ENCODE measurements at regions not wholly inside any gene's neighbourhood (a gene's known extent, or its start where the extent isn't known, plus 50 kb on each side); places are given as distances from the start of the nearest gene placed in this dataset.

DNA sequence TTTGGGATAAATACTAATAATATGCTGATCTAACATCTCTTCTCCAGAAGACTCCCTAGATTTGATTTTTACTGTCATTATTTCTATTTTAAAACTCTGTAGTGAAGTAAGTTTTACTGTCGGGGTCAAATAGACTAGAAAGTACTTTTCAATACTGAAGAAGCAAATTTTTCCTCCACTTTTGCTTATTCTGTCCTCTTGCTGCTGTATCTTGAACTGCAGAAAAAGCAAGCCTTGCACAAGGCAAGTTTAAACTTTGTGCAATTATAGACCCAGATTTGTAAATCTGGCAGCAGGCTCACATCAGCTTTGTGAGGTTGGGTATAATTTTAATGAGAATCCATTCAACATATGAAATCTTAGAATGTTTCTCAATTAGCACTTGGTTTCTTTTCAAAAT, 151.1 kb upstream of the ETS2 start:
- no peak for DNase-seq (ENCODE audit: low read depth, low spot score)

- no peak for DNase-seq (ENCODE audit: low read depth, low spot score)
These were observed 147.2 kb upstream of the ETS2 start for GRCh38 chr21:38658511-38658910.

- DNase-seq (ENCODE audit: low read depth, low spot score), result no peak
These were observed 145.8 kb upstream of the ETS2 start for GRCh38 chr21:38659936-38660332.

- DNase-seq (ENCODE audit: low read depth, low spot score), result no peak
These were observed 145.2 kb upstream of the ETS2 start for GRCh38 chr21:38660333-38661196.

- no peak for DNase-seq (ENCODE audit: low read depth, low spot score)
These were observed 144.4 kb upstream of the ETS2 start for GRCh38 chr21:38661197-38661871.

DNA sequence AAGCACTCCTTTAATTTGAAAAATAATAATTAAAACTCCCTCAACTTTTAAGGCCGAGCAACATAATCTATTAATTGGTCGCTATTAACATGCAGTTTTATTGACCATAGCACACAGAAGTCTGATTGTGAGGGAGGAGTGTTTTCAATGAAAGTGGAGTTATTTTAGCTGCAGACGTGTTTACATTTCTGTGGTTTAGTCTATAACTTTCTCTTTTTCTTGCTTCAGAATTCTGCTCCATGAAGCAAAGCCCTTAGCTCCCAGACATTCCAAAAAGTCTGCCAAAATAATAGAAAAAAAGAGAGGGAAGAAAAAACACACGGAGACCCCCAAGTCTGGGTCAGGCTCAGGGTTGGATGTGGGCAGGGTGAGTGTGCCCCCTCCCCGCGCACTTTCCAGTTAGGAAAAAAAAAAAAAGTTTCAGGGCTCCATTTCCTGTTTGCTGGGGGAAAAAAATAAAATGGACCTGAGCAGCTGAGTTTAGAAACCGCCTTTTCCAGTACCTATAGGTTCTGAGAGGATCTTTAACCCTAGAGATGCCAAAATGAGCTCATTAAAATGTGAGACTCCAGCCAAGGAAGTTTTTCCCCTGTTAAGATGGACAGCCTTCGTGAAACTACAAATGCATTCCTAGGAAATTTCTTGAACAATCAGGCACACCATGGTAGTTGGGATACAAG, 143.7 kb upstream of the ETS2 start:
- DNase-seq (ENCODE audit: low read depth, low spot score), result no peak

DNA sequence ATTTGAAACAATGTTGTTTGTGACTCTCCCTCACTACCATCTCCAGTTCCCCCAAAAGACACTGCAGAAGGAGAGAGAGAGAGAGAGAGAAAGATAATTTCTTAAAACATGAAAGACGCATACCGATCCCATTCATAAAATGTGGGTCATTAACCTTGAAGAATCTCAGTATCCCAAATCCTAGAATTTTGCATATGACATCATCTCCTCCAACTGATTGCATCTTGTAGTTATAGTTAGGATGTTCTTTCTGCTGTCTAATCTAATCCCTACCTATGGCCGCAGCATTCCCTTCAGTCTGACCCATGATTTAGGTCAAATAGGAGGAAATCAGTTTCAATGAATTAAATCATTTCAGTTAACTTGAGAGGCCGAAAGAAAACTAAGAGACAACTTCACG, 142.4 kb upstream of the ETS2 start:
- no peak for DNase-seq (ENCODE audit: low read depth, low spot score)

GRCh38 chr21:38664315-38664714, 141.4 kb upstream of the ETS2 start:
- DNase-seq (ENCODE audit: low read depth, low spot score), result no peak

- DNase-seq (ENCODE audit: low read depth, low spot score), result no peak
These were observed 140.9 kb upstream of the ETS2 start for GRCh38 chr21:38664841-38665240.

GRCh38 chr21:38667291-38667870, 138.3 kb upstream of the ETS2 start:
- no peak for DNase-seq (ENCODE audit: low read depth, low spot score)

DNA sequence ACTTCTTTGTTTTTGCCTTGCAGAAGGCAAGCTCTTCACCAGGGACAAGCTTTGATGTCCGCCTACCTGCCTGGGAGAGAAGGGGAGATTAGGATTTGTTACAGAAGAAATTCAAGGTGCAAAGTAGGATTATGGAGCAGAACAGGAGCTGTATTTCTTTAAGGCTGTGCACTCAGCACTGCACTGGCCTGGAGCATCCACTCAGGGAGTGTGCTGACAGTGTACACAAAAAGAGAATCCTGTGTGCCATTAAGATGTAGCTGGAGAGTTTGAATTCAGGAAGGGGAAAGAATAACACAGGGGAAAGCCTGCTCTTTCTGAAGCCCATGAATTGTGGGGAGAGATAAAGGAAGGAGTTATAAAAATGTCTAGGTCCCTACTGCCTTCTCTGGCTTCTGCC, 137.7 kb upstream of the ETS2 start:
- no peak for DNase-seq (ENCODE audit: low read depth, low spot score)

- DNase-seq (ENCODE audit: low read depth, low spot score), result no peak
These were observed 137.2 kb upstream of the ETS2 start for GRCh38 chr21:38668541-38668940.

- DNase-seq (ENCODE audit: low read depth, low spot score), result no peak
These were observed 136.5 kb upstream of the ETS2 start for GRCh38 chr21:38669186-38669585.

DNA sequence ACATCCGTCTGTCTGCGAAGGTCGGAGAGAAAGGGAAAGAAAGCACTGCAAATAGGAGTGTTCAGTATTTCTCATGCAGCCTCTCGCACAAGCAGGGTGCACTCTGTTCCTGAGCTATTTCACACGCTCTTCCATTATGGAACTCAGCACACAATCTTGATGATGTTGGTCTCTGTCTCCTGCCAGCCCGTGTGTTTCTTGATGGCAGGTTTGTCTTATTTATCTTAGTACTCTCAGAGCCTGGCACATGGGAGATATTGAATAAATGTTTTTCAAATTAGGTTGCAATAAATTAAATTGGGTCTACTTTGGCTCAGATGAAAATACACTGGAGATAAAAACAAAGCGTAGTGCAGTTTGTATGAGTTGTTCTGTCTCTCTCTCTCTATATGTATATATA, 134.9 kb upstream of the ETS2 start:
- DNase-seq (ENCODE audit: low read depth, low spot score), result no peak

DNA sequence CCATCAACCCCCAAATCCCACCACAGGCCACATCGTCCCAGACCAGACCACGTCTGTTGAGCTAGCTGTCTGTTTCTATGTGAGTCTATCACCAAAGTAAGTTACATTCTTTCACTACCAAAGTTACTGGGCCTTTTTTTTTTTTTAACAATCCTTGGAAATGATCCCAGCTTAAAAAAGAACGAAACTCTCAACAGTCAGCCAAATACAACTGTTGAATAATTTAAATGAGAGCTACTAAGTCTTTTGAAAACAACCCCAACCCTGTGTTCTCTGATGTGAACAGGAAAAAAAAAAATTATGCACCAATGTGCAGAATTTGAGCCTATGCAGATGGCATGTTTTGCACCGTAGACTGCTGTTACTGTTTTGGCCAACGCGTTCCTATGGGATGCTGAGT, 134.0 kb upstream of the ETS2 start:
- no peak for DNase-seq (ENCODE audit: low read depth, low spot score)

DNA sequence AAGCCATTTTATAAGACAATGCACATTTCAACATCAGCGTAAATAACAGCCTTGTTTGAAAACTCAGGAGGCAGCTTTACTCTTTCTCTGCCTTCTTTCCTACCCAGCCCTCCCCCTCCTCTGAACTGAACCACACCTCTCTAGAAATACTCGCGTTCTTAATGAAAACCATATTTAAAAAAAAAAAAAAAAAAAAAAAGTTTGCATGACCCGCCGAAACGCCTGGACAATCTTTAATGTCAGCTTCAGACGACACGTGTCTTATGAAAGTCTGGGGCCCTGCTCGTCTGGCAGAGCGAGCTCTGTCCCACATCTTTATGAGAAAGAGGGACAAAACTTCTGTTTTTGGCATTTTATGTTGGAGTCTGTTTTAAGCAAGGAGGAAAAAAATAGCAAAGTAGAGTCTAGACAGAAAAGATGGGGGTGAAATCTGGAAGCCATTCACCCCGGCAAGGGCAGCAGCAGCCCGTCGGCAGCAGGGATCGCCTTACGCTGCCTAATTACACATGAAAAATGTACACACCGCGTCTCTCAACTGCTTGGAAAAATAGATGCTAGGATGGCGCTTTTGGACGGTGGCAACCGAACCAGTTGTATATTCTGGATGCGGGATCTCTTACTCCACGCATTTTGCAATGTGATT, 130.4 kb upstream of the ETS2 start:
- no peak for DNase-seq (ENCODE audit: low read depth, low spot score)

GRCh38 chr21:38678827-38679226, 126.9 kb upstream of the ETS2 start:
- DNase-seq (ENCODE audit: low read depth, low spot score), result no peak

- no peak for DNase-seq (ENCODE audit: low read depth, low spot score)
These were observed 126.2 kb upstream of the ETS2 start for GRCh38 chr21:38679534-38679933.

DNA sequence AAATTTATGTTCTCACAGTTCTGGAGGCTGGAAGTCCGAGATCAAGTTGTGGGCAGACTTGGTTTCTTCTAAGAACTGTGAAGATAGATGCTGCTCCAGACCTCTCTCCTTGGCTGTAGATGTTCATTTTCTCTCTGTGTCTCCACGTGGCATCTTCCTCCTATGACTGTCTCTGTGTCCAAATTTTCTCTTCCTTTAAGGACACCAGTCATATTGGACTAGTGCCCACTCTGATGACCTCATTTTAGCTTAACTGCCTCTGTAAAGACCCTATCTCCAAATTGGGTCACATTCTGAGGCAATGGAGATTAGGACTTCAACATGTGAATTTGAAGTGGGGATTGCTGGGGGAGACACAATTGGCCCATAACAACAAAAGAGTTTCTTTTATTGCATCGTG, 125.3 kb upstream of the ETS2 start:
- no peak for DNase-seq (ENCODE audit: low read depth, low spot score)

GRCh38 chr21:38683222-38683621, 122.5 kb upstream of the ETS2 start:
- no peak for DNase-seq (ENCODE audit: low read depth, low spot score)

DNA sequence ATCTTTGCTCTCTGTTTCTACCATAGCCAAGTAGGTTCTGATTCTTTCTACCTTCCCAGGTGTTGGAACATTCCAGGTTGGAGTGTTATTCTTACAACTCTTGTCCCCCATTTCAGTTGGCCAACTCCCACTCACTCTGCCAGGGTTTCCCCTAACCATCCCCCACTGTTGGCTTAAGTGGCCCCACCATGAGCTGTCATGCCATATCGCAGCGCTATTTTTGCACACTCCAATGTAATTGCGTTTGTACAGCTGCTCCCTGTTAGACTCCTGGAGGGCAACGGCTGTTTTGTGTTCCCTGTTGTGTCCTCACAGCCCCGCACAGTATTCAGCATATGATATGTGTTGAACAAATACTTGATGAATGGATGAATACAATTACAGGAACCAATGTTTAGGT, 117.7 kb upstream of the ETS2 start:
- no peak for DNase-seq (ENCODE audit: low read depth, low spot score)

GRCh38 chr21:38691631-38692030, 114.1 kb upstream of the ETS2 start:
- DNase-seq (ENCODE audit: low read depth, low spot score), result no peak
